Fibroblast of skin of left biceps (primary cell): ENCODE measurements at regions not wholly inside any gene's neighbourhood (a gene's known extent, or its start where the extent isn't known, plus 50 kb on each side); places are given as distances from the start of the nearest gene placed in this dataset.

Experiments
- DNase-seq, 2 experiments: peaks; one replicate each; pipeline ENCODE4 v3.0.0-alpha.2; 2013; ENCODE audit warnings: low read depth in 2 of 2

- DNase-seq = no peak
These were observed 175.0 kb upstream of the APCDD1 start for GRCh38 chr18:10279471-10279870.

DNA sequence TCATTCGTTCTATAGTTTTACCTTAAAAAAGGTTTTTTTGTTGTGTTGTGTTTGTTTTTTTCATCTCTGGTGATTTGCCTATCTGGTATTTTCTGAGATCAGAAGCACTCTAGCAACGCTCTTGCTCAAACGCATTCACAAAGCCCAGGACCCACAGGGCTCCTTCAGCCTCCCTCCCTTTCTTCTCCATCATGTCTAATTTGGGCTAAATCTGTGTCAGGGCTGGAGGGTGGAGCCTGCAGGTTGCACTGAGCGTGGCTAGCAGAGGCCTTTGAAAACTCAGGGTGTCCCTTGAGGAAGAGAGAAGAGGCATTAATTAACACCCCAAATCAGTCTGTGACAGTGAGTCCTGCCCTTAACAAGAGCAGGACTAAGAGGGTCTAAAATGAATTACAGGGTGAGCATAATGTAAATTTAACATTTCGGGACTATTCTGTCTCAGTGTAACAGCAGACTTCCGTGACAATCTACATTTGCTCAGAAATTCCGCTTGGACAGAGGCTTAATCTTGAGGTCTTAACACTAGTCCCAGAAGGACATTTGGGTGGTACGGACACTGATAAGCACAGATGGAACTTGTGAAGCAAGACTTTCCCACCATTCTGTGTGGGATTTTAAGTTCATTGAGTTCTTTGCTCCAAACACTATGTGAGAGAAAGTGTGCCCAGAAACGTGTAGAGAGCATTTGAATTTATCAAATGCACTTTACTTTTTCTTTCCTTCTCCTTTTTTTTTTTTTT lies 174.4 kb upstream of the APCDD1 start:
- DNase-seq = no peak

- DNase-seq = no peak
These were observed 169.7 kb upstream of the APCDD1 start for GRCh38 chr18:10284540-10285282.

DNA sequence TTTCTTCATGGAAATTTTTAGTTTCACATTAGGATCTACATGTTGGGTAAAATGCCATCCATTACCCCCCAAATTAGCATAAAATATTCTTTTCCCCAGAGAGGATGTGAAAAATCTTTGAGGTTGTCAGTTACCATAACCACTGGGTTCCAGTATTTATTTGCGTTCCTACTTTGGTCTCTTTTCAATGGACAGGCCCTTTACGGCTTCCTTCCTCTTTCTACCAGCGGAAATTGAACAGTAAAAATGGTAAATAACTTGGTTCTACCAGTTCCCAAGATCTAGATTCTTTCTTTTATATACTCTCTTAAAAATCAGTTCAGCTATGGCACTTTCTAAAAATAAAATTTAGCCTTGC lies 169.2 kb upstream of the APCDD1 start:
- no peak for DNase-seq

GRCh38 chr18:10286580-10287150 lies 167.8 kb upstream of the APCDD1 start:
- no peak for DNase-seq

DNA sequence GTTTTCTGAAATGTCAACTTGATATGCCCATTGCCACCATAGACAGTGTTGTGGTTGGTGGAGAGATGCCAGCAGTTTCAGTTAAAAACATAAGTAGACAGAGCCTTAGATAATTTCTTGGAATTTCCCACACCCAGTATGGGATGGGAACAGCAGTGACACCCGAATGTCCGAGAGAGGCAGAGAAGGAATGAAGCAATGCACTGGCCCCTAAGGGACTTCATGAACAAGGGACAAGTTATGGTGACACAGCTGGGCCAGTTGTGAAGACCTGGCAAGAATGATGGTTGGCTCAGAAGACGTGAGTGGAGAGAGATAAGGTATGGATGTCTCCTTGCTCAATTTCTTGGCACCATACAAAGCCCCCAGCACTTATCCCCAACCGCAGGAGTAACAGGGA lies 165.2 kb upstream of the APCDD1 start:
- no peak for DNase-seq

DNA sequence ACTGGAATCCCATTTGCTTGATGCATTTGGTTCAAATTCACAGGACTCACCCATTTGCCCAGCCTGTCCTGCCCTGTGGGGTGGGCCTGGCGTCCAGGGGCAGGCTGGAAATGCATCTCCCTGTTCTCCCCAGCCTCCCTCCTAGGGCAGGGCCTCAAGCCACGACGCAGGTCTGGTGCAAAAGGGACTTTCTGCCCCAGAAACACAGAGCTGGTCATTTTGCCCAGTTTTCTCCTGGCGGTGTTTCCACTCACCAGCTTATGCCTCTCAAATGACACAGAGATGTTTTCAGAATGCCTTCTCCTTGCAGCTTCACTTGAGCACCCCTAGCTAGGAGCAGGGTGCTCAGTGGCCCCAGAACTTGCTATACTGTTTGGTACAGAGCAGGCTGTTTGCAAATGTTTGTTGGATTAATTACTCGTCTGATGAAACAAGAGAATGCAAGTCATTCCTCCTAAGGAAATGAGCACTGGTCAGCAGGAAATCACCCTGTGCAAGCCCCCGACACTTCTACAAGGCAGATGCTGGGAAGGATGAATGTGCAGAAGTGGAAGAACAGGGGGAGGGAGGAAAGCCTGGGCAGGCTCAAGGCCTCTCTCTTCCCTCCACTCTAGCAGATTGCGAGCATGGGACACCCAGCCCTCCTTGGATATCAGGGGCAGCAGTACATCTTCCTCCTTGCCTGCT lies 164.3 kb upstream of the APCDD1 start:
- DNase-seq = no peak

DNA sequence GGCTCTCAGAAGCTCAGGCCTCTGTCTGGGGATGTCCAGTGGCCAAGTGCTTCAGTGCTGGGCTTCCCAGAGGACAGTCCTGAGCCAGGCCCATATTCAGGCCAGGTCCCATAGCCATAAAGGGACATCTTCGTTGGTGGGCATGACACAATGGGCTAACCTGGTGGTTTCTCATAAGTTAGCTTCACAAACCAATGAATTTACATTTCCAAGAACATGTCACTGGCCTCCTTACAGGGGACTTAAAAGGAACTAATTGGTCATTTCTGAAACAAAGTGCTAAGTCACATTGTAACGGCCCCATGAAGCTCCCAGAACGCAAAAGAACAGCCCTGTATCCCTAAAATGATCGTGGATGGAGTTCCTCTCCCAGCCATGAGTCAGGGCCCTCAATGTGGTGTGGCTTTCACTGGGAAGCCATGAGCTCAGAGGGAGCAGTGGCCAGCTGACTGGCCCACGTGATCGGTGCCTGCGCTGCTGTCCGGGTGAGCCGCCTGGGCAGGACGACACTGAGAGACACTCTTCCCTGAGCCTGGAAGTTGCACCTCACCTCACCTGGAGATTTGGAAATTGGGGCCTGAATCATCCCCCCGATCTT lies 163.7 kb upstream of the APCDD1 start:
- DNase-seq = no peak

GRCh38 chr18:10291568-10291981 lies 162.9 kb upstream of the APCDD1 start:
- no peak for DNase-seq

DNA sequence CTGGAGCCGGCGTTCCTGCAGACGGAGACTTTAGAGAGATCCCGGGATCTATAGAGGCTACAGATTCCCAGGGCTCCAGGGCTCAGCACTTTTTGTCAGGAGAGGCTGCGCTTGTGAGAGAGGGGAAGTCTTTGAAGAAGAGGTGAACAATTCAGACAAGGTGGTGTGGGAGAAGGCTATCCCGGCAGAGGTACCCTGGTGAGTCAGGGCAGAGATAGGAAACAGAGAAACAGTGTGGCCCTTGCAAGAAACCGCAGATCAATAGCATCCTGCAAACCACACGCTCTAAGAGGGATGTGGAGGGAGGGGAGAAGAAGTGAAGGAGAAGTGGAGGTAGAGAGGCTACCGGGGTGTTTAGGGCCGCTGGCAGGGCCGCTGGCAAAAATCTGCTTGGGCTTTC lies 160.5 kb upstream of the APCDD1 start:
- no peak for DNase-seq

DNA sequence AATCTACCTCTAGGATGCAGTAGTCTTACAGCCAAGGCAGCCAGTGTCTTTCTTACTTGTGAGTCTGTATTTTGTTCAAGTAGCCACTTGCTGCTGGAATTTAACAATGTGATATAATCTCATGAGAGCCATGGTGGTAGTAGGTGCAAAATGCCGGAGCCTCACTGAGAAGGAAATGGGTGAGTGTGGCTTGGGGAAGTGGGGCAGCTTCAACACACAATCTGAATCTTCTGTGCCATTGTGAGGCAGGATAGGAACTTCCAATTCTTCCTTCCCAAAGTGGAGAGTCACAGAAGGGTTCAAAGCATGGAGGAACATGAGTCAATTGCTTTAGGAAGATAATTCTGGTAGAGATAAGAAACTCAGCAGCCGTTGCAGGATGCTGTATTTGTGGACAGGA lies 158.7 kb upstream of the APCDD1 start:
- no peak for DNase-seq

DNA sequence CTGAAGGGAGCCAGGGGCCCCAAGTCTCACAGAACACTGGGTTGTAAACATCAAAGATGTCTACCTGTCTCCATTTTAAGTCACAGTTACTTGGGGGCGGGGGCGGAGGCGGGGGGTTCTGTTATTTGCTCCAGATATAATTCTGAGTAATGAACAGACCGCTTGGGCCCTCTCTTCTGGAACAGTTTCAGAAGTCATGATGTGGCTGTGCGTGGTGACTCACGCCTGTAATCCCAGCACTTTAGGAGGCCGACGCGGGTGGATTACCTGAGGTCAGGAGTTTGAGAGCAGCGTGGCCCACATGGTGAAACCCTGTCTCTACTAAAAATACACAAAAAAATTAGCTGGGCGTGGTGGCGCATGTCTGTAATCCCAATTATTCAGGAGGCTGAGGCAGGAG lies 157.9 kb upstream of the APCDD1 start:
- no peak for DNase-seq

DNA sequence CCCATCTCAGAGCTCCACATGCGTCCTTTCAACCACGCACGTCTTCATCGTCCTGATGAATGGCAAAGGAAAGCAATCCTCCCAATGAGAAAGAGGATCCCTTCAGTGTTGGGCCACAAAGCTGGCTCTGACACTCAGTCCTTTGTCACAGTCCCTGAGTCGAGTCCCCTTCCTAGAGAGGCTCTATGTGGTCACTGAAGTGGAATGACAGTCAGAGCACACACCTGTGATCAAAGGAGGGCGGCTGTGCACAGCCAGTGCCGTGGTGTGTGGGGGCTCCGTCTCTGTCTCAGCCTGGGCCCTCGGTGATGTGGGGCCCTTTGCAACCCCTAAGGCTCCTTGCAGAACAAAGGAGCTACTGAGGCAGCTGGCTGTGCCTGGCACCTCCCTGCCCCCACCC lies 157.3 kb upstream of the APCDD1 start:
- DNase-seq = no peak

GRCh38 chr18:10298346-10298745 lies 156.1 kb upstream of the APCDD1 start:
- DNase-seq = no peak

DNA sequence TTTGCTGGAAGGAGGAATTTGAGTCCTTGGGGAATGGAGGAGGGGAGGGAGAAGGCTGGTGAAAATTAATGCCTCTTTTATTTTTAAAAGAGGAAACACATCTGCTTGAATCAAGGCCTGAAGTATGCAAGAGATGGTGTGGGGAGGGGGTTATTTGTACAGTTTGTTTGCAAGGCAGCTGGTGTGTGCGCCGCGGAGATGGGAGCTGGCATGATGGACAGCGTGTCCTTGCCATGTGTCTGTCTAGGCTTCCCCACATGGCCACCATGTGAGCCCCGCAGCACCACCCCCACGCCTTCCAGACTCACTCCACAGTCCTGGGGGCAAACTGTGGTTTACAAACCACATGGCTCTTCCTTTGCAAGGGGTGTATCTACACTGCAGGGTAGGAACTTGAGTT lies 154.8 kb upstream of the APCDD1 start:
- DNase-seq = peak; percentile 36 to 40

DNA sequence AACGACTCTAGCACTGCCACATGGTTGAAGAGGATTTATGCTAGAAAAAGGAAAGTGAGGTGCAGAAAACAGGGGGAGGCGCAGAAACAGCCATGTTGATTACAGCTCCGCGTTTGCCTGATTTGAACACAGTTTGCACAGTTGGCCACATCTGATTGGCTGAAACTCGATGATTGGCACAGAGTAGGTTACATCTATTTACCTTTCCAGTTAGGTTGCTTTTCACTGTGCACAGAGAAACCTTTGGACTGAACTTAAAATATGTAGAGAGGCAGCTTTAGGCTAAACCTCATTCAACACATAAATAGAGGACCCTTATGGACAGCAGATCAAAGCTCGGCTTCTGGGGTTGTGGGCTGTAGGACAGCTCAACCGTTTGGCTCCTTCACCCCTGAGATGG lies 153.7 kb upstream of the APCDD1 start:
- no peak for DNase-seq

GRCh38 chr18:10301831-10302483 lies 152.5 kb upstream of the APCDD1 start:
- DNase-seq = no peak

DNA sequence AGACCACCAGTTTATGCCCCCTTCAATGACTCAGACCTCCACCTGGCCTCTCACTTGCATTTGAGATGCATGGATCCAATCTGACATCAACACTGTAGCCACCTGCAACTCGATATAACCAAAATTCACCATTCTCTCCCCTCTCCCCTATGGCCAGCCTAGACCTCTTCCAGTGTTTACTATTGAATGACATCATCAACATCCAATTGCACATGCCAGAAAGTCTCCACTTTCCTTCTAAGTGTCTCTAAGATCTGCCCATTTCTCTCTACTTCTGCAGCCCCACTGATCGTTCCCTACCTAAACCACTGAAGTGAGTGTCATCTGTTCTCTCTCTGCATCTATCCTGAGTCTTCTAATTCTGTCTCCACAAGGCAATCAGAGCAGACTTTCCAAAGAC lies 151.3 kb upstream of the APCDD1 start:
- DNase-seq = no peak

GRCh38 chr18:10304853-10305252 lies 149.6 kb upstream of the APCDD1 start:
- peak; percentile 79 to 80 for DNase-seq

DNA sequence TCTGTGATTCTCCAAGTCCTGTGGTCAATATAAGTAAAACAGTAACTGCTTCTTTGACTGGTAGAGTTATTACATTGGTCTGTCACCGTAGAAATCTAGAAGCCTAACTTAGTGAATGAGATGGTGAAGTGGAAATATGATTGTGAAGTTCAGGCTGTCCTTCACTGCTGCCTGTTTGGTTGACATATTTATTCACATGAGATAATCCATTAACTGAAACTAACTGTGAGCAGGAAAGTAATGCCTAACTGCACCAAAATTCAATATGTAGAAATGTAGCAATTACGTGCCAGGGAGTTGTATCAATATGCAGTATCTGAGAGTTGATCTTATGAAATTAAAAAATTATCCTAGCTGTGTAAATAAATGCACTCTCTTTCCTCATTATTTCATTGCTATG lies 147.7 kb upstream of the APCDD1 start:
- DNase-seq = no peak

DNA sequence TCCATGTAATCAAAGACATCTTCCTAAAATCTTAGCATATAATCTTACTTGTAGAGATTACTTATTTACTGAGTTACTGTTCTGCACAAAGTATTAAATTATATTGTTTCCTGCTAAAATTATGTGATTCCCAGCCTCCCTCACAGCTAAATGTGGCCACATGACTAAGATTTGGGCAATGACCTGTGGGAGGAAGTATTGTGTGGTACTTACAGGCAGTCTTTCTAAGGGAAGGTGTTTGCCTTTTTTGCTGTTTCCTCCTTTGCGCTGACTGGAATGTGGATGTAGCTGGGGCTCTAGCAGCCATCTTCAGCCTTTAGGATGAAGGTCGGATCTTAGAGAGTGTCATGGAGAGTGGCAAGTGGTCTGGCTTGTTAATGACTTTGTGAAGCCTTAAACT lies 146.3 kb upstream of the APCDD1 start:
- DNase-seq = no peak

GRCh38 chr18:10310626-10311025 lies 143.8 kb upstream of the APCDD1 start:
- no peak for DNase-seq
